ENCODE measurements at regions not wholly inside any gene's neighbourhood (a gene's known extent, or its start where the extent isn't known, plus 50 kb on each side); places are given as distances from the start of the nearest gene placed in this dataset.

GRCh38 chrX:63441717-63442116, 90.6 kb upstream of the SPIN4 start:
- TF ChIP-seq CTCF (IDR thresholded peaks at IDR 0.05) (no peak), POLR2A (IDR thresholded peaks at IDR 0.05) (no peak)
